ENCODE measurements at regions not wholly inside any gene's neighbourhood (a gene's known extent, or its start where the extent isn't known, plus 50 kb on each side); places are given as distances from the start of the nearest gene placed in this dataset.

- TF ChIP-seq CTCF (conservative IDR thresholded peaks at IDR 0.05; ENCODE audit: low read length) (no peak), EZH2phosphoT487 (IDR thresholded peaks at IDR 0.05; ENCODE audit: borderline replicate concordance) (no peak)
Measured at GRCh38 chr15:77552066-77552465, 80.6 kb downstream of the LINGO1 start.
